HG03159 (cell line): ENCODE measurements at regions not wholly inside any gene's neighbourhood (a gene's known extent, or its start where the extent isn't known, plus 50 kb on each side); places are given as distances from the start of the nearest gene placed in this dataset.

Experiments used
- ATAC-seq: cut with Tn5 transposase; IDR thresholded peaks from one replicate; pipeline ENCODE4 v1.9.1; 2021; ENCODE audit warnings: mild to moderate bottlenecking, moderate library complexity; ENCODE audit not compliant: unreplicated experiment

DNA sequence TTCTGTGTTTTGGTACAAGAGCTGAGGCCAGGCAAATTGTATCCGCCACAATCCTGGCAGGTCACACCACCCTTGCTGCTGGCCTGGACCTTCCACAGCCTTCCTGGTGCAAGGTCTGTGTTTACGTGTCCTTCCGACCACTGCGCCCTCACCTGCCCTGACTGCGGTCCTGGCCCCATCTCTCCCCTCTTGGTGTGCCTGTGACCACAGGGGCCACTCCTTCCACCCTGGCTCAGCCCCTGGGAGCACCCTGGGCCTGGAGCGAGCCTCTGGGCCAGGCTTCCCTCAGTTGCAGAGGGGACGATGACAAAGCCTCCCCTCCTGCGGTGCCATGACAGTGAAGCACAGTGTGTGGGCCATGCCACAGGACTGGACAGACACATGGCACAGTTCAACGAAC lies 104.5 kb downstream of the PLXNA1 start:
- ATAC-seq, result no peak

DNA sequence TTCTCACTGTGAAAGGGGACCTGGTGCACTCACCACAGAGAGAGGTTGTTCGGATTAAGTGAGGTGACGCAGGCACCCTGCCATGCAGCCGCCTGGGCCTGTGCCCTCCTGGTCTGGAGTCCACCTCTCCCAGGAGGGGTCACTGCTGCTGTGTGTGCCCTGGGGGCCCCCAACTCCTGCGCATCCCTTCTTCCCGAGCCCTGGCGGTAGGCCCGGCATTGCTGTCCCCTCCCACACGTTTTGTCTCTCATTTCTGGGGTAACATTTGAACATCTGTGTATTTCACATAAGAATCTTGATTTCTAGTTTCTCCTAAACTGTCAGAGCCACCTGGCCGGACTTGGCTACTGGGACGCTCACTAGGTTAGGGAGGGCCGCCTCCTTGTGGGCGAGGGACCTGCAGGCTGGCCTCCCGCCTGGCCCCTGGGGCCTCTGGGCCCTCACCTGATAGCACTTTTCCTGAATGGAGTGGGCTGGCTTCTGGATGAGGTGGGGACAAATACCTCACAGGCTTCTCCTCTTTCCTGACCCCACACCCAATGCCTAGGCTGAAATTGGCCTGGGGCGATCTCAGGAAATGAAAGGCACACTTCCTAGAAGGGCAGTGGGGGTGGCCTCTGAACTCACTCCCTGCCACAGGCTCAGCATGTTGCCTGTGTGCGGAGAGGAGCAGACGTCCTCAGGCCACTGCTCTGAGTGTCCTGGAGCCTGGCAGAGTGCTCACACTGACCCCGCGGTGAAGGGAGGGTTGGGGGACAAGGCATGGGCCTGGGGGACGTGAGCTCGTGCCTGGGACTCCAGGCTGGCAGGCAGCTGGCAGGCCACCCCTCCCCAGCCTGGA lies 104.2 kb upstream of the PRR23E start:
- no peak for ATAC-seq

DNA sequence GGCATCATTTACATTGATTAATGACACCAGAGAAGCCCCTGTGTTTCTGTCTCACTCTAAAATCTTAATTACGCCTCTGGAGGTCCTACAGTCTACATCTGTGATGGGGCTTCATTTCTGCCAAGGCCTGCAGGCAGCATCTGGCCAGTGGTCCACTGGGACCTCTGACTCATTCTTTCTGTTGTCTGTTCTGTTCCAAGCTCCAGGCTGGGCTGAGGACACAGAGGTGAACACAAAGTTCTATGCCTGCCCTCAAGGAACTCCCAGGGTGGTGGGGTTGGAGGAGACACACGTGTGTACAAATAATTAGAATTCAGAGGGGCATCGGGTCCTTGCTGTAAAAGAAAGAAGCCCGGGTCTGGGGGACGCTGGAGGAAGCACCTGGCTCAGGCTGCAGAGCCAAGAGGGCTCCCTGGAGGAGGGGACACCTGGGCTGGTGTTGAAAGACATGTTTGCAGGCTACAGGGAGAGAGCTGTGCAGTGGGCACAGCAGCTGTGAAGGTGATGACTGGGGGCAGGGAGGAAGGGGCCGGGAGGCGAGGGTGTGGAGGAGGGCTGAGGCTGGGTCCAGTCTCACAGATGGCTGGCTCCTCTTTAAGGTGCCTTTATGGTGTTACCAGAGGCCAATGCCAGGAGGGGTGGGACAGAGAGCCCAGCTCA lies 103.3 kb upstream of the PRR23E start:
- ATAC-seq, result no peak

DNA sequence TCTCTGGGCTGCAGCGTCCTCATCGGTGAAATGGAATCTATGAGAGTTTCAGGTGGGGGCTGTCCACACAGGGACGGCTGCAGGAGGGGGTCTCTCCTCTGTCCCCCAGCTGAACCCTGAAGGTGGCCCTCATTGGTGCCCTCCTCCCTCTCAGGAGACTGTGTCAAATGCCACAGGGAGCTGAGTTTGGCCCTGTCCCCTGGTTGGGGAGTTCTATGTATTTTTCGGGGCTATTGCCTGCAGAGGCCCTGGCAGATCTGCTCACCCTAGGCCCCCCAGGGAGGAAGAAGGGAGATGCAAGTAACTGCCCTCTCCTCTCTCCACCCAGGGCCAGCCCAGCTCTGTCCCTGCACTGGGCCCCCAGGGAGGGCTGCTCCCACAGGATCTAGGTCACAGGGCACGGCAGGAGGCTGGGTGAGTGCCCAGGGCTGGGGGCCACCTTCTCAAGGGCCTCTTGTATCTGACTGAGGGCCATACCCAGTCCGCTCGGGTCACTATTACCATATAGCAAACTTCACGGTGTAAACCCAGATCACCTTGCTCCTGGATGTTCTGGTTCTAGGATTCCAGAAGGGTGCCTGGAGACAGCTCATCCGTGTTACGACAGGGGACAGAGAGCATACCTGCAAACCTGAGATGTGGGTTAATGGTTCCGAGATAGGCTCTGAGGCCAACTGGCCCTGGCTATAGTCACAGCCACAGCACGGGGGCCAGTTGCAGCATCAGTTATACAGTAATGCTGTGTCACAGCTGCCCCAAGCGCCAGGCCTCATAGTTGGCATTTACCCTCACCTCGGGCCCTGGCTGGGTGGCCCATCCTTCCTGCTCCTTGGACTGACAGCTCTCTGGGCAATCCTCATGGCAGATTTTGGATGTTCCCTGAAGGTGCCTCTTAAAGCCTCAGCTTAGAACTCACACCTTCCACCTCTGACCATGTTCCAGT lies 102.4 kb upstream of the PRR23E start:
- ATAC-seq, result no peak

DNA sequence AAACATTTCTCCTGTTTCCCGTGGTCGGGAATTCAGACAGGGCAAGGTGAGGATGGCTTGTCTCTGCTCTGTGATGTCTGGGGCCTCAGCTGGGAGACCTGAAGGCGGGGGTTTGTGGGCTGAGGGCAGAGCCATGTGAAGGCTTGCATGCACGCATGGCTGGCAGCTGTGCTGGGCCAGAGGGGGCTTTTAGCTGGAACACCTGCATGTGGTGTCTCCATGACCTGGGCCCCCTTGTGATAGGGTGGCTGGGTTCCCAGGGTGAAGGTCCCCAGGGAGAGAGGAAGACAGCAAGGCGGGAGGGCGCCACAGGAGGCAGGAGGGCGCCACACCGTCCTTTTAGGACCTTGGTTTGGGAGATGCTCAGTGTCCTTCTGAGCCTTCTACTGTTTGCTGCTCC lies 101.6 kb upstream of the PRR23E start:
- ATAC-seq, result no peak

DNA sequence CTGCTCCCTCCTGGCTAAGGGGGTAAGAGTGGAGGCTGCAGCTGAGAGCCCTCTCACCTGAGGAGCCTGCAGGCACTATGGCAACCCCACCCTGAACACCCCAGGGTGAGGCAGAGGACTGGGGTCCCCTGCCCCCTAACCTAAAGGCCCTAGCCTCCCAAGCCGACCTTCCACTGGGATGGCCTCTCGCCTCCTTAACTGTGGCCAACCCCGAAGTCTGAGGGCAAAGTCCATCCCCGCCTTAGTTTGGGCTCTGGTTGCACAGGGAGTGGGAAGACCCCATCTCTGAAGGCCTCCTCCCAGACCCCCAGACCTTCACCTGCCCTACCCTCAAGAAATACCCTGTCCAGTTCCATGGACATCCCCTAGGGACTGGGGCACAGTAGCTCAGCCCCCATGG lies 100.6 kb upstream of the PRR23E start:
- ATAC-seq, result no peak

DNA sequence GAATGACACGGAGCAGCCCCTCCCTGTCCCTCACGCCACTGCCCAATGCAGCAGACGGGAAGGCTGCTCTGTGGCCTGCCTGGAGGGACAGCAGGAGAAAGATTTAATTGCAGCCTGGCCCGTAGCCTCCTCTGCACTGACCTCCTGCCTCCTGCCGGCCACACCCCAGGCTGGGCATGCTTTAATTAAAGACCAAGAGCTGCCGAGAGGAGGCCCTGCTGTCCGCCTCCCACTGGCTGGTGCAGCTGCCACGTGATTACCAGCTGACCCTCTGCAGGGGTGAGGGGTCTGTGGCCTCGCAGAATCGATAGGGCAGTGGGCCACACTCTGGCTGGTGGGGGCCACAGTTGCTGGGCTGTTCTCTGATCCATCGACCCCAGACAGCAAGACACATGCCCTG lies 100.2 kb upstream of the PRR23E start:
- ATAC-seq, result no peak

DNA sequence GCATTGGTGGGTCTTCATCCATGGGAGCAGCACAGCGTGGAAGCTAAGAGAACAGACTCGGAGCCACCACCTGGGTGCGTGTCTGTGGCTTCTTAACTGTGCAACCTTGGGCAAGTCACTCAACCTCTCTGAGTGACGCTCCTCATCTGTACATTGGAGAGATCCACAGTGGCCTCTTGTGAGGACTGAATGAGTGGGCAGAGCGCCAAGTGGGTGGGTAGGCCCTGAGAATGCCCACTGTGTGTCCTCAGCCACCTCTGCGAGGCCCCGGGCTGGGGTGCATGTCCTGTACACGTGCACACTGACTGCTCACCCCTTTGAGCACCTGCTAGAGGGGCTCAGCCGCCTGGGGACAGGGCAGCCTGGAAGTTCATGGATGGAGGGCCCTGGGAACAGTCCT lies 99.6 kb upstream of the PRR23E start:
- no peak for ATAC-seq

DNA sequence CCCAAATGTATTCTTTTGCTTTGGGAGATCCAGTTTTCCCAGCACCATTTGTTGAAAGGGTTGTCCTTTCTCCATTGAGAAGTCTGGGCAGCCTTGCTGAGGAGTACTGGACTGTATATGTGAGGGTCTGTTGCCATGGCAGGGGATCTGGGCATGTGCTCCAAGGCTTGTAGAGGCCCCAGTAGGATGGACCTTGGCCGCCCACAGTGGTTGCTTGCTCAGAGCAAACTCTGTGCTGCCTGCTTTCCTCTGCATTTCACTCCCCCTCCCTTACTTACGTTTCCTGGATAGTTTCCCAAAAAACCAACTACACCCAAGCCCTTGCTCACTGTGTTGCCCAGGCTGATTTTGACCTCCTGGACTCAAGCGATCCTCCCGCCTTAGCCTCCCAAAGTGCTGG lies 97.2 kb upstream of the PRR23E start:
- ATAC-seq, result no peak

DNA sequence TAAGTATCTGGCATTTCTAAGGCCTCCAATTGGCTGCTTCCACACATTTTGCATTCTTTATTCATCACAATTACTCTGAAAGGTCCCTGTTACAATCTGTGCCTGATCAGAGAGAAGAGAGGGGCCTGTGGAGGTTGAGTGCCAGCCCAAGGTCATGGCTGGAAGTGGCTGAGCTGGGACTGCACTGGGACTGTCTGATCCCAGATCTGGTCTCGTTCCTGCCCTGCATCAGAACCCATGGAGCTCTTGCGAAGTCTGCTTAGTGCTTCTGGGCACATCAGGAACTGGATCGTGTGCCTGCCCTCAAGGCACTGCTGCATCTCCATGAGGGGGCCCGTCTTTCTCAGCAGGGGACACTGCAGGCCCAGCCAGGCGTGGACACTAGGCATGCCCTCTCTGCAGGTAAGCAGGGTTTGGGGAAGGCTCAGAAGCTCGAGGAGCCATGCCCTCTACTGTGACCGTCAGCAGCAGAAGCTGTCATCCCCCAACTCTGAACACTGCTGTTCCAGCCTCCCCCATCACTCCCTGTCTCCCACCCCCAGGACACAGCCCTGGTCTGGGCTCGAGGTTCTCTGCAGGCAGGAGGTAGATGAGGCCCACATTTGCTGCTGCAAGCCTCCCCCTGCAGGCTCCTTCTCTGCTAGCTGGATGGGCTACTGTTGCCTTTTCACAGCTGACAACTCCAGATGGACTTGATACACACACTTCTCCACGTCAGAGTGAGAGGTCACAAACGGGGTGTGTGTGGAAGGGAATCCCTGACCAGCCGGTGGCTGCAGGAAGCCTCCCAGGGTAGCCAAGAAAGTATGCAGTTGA lies 96.5 kb upstream of the PRR23E start:
- ATAC-seq, result no peak

DNA sequence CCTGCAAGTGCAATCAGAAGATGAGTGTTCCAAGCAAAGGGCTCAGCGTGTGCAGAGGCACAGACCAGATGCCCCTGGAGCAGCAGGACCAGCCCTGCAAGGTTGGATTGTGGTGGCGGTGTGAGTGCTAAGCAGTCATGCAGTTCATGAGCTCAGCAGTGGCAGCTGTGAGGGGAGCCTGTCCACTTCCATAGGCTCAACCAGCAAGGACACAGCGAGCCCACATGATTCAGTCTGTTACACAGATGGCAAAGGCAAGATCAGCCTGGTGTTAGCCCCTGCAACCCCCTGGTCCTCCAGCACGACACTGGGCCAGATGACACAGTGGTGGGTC lies 95.9 kb upstream of the PRR23E start:
- ATAC-seq, result no peak

DNA sequence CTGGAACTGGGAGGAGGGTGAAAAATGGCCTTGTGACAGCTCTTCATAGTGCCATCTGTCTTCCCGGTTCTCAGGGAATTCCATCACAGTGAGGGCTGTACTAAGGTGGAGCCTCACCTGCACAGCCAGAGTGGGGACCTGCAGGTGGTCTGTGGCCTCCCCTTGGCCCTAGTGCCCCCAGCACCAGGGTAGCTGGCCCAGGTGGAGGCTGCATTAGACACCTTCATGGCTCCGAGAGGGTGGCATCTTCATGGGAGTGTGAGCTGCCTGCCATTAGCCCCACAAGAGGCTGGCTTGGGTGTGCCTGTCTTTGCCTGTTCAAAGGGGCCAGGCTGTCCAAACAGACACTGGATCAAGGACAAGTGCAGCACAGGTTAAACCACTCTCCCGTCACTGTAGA lies 95.5 kb upstream of the PRR23E start:
- ATAC-seq, result no peak

DNA sequence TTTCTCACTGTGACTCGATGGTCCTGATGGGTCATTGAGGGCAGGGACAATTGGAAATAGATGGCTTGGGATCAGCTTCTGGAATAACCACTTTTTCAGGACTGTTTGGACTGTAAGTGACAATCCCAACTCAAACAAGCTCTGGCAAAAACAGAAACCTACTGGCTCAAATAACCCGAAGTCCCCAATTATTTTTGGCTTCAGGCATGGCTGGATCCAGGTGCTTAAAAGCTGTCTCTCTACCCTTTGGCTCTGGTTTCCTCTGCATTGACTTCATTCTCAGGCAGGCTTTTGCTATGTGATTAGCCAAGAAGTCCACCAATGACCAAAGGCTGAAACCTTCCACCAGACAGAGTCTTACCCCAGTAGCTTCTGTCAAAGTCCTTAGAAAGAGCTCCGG lies 92.9 kb upstream of the PRR23E start:
- no peak for ATAC-seq

DNA sequence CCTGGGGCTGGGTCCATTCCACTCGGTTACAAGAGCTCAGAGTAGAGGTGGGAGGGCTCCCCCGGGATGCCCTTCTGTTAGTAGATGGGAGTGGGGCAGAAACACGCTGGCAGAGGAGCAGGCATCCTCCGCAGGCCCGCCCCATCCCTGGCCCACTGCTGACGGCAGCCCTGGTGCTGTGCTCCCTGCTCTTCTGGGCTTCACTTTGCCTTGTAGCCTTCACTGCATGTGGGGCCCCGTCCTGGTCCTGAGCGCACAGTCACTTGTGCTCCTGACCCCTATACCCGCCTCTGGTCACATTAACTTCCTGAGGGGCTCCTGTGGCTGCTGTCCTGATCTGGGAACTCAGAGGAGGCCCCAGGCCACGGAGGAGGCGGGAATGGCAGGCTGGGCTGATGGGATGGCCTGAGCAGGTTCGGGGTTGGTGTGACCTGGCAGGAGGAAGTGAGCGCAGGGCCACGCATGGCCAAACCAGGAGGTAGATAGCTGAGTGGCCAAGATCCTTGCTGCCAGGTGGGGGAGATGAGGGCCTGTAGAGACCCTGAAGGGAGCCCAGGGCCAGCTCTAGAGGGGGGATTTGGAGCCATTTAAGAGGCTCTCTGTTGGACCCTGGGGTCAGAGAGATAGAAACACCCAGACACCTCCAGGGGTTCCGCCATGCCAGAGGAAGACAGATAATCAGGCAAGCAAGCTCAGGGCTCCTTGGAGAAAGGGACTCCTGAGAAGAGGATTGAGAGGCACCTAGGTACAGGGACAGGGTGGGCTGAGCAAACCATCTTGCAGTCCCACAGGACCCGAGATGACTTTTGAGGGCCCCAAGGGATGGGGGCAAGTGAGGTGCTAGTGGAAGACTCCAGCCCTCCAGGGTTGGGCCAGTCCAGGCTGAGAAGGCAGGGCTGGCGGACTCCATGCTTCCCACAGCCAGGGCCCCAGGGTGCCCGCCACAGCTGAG lies 92.2 kb upstream of the PRR23E start:
- no peak for ATAC-seq

DNA sequence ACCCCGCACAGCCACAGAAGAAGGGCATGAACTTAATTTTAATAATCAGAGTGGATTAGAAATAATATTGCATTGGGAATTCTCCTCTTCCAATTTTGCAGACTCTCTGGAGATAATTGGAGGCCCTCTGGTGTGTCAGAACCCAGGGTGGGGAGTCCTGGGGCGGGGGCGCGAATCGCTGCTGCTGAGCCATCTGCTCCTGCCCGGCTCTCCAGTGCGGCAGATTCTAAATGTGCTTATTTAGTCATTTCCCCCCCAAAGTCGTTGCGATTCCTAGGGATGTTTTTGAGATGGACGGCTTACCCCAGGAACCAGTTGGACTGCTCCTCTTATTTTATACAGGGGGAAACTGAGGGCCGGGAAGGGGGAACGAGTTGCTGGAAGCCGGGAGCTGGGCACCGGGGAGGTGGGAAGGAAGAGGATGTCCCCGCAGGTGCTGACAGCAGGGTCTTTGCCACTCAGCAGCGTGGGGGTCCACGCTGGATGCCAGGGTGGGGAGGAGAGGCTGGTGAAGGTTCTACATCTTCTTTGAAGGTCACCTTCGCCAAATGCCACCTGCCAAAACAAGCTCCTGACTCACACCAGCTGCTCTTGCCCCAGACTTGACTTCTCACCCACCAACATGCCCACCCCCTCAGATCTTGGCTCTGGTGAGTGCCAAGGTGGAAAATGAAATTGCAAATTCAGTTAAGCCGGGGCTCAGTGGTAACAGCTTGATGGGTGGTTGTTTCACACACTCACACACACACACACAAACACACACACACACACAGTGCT lies 91.3 kb upstream of the PRR23E start:
- no peak for ATAC-seq

DNA sequence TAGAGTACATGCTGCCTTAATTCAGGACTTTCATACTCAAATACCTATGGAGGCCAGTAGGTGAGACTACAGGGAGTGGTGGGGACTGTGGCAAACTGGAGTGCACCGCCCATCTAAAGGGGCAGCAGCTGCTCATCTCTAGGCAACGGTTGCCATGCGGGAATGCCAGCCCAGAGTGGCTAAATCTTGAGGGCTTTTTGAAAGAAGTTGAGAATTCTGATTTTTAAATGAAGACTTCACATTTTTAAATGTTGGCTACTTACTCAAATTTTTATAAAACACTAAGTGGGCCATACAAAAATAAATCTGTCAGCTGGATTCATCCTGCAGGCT lies 90.8 kb upstream of the PRR23E start:
- no peak for ATAC-seq

DNA sequence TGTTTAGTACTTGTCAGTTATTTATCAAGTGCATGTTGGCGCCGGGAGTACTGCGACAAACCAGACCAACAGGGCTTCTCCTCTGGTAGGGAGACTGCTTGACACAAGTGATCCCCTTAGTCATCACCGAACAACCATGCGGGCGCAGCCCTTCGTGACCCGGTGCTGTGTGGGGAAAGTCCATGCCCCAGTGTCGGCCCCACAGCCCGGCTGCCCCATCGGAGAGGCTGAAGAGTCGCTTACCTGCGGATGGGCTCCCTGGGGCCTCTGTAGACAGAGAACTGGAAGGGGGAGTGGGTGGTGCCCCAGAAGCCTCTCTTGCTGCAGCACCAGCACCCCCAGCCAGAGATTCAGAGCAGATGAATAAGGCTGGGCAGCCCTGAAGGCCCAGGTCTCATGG lies 90.3 kb upstream of the PRR23E start:
- ATAC-seq, result no peak

DNA sequence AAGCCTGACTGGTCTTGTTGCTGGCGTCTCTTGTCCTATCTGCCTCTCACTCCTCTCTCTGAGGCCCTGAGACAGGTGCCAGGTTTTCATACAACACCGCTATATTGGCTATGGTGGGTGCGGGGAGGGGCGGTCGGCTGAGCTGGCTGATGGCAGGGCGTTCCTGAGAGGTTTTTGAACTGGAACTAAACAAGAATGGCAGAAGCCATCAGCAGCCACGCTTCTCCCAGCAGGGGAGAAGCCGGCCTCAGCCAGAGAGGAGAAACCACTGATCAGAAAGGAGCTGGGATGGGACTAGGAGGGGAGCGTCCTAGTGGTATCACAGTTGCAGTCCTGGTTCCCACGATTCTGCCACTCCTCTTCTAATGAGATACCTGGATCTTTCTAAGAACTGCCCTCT lies 89.9 kb upstream of the PRR23E start:
- no peak for ATAC-seq

DNA sequence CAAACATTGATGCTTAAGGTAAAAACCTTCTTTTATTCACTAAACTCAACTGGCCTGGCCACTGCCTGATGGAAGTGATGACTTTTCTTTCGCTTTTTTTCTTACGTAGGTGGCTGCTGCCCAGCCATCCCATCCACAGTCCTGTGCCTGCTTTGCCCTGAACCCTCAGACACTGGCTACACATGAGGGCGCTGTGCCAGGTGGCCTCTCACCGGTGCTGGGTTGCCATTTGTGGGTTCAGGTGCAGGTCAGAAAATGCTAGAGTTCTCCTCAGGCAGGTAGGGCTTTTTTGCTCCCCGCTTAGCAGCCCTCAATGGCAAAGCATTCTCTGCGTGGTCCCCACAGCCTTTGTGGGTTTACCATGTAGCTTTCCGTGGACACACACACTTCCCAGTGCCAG lies 88.3 kb upstream of the PRR23E start:
- ATAC-seq, result no peak
